Activated T-helper 2 cell treated with anti-CD3 and anti-CD28 coated beads, Interferon-gamma antibody, Interleukin-2, Interleukin-4, amounts not matched to agents 10 μg/mL and 5 μg/mL and 100 μg/mL, durations not matched to agents 14 hours and 24 hours and 36 hours (primary cell): ENCODE measurements at regions not wholly inside any gene's neighbourhood (a gene's known extent, or its start where the extent isn't known, plus 50 kb on each side); places are given as distances from the start of the nearest gene placed in this dataset.

ENCODE experiments used
- DNase-seq: peaks from one replicate; pipeline ENCODE4 v3.0.0; 2021; ENCODE audit warnings: low spot score
- H3K27ac Mint-ChIP-seq: one replicate; pipeline ENCODE4 v1.8.0; 2021; ENCODE audit warnings: mixed read lengths
- H3K27me3 Mint-ChIP-seq: one replicate; pipeline ENCODE4 v1.8.0; 2021; ENCODE audit warnings: low read depth, mixed read lengths
- H3K36me3 Mint-ChIP-seq: one replicate; pipeline ENCODE4 v1.8.0; 2021; ENCODE audit warnings: low read depth, mixed read lengths
- H3K4me1 Mint-ChIP-seq: one replicate; pipeline ENCODE4 v1.8.0; 2021; ENCODE audit warnings: low read depth, mixed read lengths
- H3K4me3 Mint-ChIP-seq: one replicate; pipeline ENCODE4 v1.8.0; 2021; ENCODE audit warnings: low read depth, mild to moderate bottlenecking, moderate library complexity, mixed read lengths
- H3K9me3 Mint-ChIP-seq: one replicate; pipeline ENCODE4 v1.8.0; 2021; ENCODE audit warnings: mixed read lengths
- intact Hi-C: fragments of 100-400 bp; cut with micrococcal nuclease; formaldehyde crosslinking; loops from one replicate; pipeline ENCODE4 v1.15.1; 2023

DNA sequence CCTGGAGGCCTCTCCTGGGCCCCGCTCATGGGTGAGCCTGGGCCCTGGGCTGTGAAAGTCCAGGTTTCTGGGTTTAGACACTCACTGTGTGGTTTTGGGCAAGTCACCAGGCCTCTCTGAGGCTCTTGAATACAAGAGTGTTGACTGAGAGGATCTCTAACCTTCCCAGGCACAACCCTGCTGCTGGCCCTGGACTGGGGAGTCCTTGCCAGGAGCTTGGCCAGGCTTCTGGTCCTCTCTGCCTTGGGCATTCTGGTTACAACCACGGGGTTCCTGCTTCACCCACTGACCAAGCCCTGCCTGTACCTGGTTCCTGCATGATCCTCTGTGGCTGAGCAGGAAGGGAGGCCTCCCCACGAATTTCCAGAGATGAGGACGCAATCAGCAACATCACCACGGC is 63.6 kb upstream of the COL13A1 start:
- no peak for DNase-seq

DNA sequence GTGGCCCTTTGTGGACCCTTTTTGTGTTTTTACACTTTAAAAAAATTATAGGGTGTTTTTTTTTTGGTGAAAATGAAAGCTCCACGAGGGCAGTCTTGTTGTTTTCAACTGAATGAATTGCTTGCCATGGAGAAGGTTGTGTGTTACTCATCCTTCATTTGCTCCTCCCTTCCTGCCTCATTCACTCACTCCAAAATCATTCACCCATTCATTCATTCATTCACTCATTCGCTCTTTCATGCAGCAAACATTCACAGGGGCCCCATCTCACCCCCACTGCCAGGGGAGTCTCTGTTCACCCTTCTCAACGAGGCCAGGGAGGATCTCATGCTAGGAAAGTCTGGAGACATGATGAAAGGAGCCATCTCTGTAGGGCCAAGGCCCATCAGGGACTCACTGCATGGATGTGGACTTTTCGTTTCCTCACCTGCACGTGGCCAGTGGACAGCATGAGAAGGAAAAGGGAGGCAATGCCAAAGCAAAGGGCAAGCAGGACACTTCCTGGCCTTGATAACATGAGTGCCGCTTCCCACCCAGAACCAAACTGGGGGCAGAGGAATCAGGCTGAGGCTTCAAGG is 62.8 kb upstream of the COL13A1 start:
- no peak for DNase-seq

More for the DNA sequence above, 63.6 kb upstream of the COL13A1 start:
- intact Hi-C loops, result no loop called here
- no peak overlapping the region for H3K27ac Mint-ChIP-seq
- H3K4me1 Mint-ChIP-seq, result peaks cover 20% of the 10 kb centered on the region
- no peak overlapping the region for H3K4me3 Mint-ChIP-seq
- peaks cover 23% of the 10 kb centered on the region for H3K27me3 Mint-ChIP-seq
- H3K9me3 Mint-ChIP-seq, result no peaks in the 10 kb centered on the region
- H3K36me3 Mint-ChIP-seq, result no peaks in the 10 kb centered on the region

DNA sequence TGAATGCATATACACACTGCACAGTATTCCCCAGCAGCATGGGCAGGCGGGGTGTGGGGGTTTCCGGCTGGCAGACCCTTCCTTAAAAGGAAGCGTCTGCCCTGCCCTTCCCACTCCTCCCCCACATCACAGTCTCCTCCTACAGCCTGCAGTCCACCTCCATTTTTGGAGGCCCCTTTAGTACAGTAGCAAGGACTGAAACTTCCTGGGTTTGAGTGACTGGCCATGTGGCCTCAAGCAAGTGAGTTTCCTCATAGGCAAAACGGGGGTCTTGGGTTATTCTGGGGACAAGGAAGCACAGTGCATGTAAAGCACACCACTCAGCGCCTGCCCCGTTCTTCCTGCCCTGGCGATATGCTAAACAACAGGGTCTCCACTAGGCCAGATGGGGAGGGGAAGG is 62.1 kb upstream of the COL13A1 start:
- no peaks in the 10 kb centered on the region for H3K36me3 Mint-ChIP-seq
- H3K27me3 Mint-ChIP-seq, result peaks cover 27% of the 10 kb centered on the region
- no peak overlapping the region for H3K27ac Mint-ChIP-seq
- H3K4me3 Mint-ChIP-seq, result no peak overlapping the region
- no peak for DNase-seq
- no peaks in the 10 kb centered on the region for H3K9me3 Mint-ChIP-seq
- H3K4me1 Mint-ChIP-seq, result peaks cover 12% of the 10 kb centered on the region
- intact Hi-C loops, result no loop called here

More for the DNA sequence above, 62.8 kb upstream of the COL13A1 start:
- Mint-ChIP-seq H3K27ac (no peak overlapping the region), H3K27me3 (peaks cover 24% of the 10 kb centered on the region), H3K9me3 (no peaks in the 10 kb centered on the region), H3K36me3 (no peaks in the 10 kb centered on the region), H3K4me3 (no peak overlapping the region), H3K4me1 (peaks cover 19% of the 10 kb centered on the region)
- intact Hi-C loops, result no loop called here

DNA sequence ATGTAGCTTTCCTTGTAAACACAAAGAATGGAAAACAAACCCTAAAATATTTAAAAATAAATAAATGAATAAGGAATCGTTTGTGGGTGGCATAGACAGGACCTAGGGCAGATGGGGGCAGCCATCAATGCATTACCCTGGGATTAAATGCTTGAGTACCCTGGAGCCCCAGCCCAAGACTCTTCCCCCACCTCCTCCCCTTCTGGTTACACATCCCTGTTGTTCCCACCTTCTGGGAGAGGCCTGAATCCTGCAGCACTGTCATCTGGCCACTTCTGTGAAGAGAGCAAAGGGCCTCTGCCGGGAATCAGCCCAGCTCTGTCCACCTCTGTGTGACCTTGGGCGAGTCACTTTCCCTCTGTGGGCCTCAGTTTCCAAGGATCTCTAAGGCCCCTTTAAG is 61.6 kb upstream of the COL13A1 start:
- intact Hi-C loops, result no loop called here
- H3K9me3 Mint-ChIP-seq, result no peaks in the 10 kb centered on the region
- peaks cover 32% of the 10 kb centered on the region for H3K27me3 Mint-ChIP-seq
- H3K27ac Mint-ChIP-seq, result no peak overlapping the region
- no peak overlapping the region for H3K4me3 Mint-ChIP-seq
- no peak for DNase-seq
- H3K4me1 Mint-ChIP-seq, result peaks cover 8% of the 10 kb centered on the region
- no peaks in the 10 kb centered on the region for H3K36me3 Mint-ChIP-seq

DNA sequence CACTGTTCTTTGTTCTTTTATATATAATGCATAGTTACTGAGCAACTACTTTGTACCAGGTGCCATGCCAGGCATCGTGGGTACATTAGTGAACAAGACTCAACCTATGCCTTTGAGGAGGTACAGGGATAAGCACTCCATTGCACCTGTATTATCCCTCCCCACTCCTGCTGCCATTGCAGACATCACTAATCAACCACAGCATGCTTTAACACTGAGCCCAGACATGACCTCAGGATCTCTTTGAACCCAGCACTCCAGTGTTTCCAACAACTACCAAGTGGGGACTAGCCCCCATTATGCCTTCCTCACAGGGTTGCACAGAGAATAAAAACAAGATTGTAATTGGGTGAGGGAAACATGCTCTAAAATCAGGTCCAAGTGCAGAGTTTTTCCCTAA is 60.5 kb upstream of the COL13A1 start:
- intact Hi-C loops, result no loop called here
- H3K36me3 Mint-ChIP-seq, result no peaks in the 10 kb centered on the region
- no peak overlapping the region for H3K4me3 Mint-ChIP-seq
- peaks cover 39% of the 10 kb centered on the region for H3K27me3 Mint-ChIP-seq
- H3K27ac Mint-ChIP-seq, result no peak overlapping the region
- peaks cover 2% of the 10 kb centered on the region for H3K4me1 Mint-ChIP-seq
- no peaks in the 10 kb centered on the region for H3K9me3 Mint-ChIP-seq
- DNase-seq, result no peak

DNA sequence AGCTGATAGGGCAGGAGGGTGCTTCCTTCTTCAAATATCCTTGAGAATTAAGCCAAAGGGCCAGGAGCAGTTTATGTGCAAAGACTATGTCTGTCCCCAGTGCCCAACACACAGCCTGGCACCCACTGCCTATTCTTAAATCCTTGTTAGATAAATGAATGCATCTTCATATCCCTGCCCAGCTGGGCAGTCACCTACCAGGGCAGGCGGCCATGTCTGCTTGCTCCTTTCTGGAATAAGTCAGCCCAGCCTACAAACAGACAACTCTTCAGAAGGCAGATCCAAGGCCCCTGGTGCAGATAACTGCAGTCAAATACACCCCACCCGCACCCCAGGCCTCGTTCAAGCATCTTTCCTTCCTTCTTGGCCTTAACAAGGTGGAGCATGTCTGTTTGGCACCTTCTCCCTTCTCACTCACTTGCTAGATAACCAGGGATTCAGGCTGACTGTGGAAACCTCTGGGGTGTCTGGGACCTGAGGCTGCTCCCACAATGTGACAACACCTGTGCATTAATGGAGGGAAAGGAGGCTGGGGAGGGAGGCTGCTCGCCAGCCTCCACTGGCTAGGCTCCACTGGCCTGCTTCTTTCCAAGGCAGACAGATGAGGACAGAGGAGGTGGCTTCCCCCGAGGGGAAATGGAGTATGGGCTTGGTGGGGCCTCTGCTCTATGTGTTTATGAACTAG is 59.9 kb upstream of the COL13A1 start:
- Mint-ChIP-seq H3K27me3 (peaks cover 40% of the 10 kb centered on the region), H3K36me3 (no peaks in the 10 kb centered on the region), H3K9me3 (no peaks in the 10 kb centered on the region), H3K27ac (no peak overlapping the region), H3K4me3 (no peak overlapping the region), H3K4me1 (peaks cover 2% of the 10 kb centered on the region)
- no peak for DNase-seq
- intact Hi-C loops, result no loop called here

DNA sequence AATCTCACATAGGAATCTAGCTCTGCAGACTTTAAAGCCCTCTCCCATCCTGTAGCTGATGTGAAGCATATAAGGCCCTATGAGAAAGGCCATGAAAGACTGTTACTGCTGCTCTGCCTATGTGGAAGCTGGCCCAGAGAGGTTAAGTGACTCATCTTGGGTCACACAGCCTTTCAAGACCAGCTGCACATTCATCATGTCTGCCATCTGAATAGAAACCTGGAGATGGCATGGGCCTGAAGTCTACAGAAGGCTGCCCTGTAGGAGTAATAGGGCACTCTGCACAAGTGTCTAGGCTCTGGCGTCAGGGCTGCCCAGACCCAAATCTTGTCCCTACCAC is 59.4 kb upstream of the COL13A1 start:
- Mint-ChIP-seq H3K4me3 (no peak overlapping the region), H3K27ac (no peak overlapping the region), H3K27me3 (peaks cover 41% of the 10 kb centered on the region), H3K4me1 (peaks cover 2% of the 10 kb centered on the region), H3K36me3 (no peaks in the 10 kb centered on the region), H3K9me3 (no peaks in the 10 kb centered on the region)
- DNase-seq, result no peak
- intact Hi-C loops, result no loop called here

DNA sequence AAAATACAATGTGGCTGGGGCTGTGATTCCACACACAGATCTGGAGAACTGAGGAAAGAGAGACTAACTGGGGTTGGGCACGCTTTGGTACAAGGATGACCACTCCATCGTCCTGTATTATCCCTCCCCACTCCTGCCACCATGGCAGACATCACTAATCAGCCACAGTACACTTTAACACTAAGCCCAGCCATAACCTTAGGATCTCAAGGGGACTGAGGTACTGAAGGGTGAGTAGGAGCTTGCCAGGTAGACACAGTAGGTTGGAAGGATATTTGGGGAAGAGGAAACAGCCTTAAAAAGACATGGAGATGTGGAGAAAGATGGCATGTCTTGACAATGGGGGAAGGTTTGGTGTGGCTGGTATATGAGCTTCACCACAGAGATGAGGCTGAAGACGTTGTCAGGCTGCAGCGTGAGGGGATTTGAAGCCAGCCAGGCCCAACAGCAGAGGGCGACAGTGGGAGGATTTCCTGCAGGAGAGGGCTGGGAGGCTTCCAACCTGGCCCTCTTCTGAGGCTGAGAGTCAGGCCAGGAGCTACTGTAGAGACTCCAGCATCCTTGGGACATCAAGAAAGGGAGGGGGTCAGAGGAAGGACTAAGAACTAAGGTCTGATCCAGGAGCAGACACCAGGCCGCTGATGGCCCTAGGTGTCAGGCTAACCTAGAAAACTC is 58.6 kb upstream of the COL13A1 start:
- Mint-ChIP-seq H3K36me3 (no peaks in the 10 kb centered on the region), H3K27me3 (peaks cover 37% of the 10 kb centered on the region), H3K27ac (no peak overlapping the region), H3K9me3 (no peaks in the 10 kb centered on the region), H3K4me3 (no peak overlapping the region), H3K4me1 (peaks cover 2% of the 10 kb centered on the region)
- intact Hi-C loops, result no loop called here
- no peak for DNase-seq

DNA sequence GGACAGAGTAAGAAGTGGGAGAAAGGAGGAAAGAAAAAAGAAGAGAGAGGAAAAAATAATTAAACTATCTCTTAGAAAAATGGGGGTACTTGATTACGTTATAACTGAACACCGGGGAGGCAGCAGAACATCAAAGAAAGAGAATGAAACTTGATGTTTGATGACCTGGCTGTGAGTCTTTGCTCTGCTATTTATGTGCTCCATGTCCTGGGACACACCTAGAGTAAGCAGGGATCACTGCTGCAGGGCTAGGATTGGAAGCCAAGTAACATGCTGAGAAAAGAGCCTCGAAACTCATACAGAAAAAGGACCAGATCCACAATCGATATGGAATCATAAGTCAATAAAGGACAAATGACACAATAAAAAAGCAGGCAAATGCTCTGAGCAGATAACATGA is 56.7 kb upstream of the COL13A1 start:
- Mint-ChIP-seq H3K9me3 (no peaks in the 10 kb centered on the region), H3K27ac (no peak overlapping the region), H3K4me1 (peaks cover 2% of the 10 kb centered on the region), H3K27me3 (peaks cover 41% of the 10 kb centered on the region), H3K36me3 (no peaks in the 10 kb centered on the region), H3K4me3 (no peak overlapping the region)
- no peak for DNase-seq
- intact Hi-C loops, result no loop called here

DNA sequence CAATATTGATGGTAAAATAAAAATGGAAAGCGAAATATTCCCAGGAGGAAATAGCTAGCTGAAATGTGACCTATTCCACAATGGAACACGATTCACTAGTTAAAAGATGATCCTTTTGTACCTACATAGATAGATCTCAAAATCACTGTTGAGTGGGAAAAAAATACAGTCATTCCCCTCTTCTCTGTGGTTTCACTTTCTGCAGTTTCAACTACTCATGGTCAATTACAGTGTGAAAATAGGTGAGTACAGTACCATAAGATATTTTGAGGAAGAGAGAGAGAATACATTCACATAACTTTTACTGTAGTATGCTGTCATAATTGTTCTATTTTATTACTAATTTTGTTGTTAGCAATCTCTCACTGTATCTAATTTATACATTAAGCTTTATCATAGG is 56.0 kb upstream of the COL13A1 start:
- H3K4me3 Mint-ChIP-seq, result no peak overlapping the region
- intact Hi-C loops, result no loop called here
- no peaks in the 10 kb centered on the region for H3K36me3 Mint-ChIP-seq
- no peak for DNase-seq
- H3K27me3 Mint-ChIP-seq, result peaks cover 46% of the 10 kb centered on the region
- H3K9me3 Mint-ChIP-seq, result no peaks in the 10 kb centered on the region
- peaks cover 2% of the 10 kb centered on the region for H3K4me1 Mint-ChIP-seq
- no peak overlapping the region for H3K27ac Mint-ChIP-seq

DNA sequence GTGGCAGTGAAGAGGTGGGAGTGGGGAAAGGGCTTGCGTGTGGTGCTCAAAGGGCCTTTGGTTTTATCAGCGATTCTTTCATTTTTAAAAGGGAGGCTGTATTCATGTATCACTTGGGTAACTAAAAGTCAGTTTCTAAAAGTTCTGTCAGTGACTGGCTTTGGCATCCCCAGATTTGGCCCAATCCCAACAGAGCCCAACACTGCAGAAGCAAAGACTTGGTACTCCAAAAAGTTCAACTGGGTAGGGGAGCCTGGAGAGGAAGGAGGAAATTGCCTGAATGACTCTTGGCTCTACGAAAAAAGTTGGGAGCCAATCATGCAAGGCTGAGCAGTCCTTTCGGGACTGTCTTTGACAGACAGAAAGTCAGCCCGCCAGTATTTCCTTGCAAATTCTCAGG is 54.5 kb upstream of the COL13A1 start:
- H3K36me3 Mint-ChIP-seq, result no peaks in the 10 kb centered on the region
- intact Hi-C loops, result no loop called here
- no peak overlapping the region for H3K27ac Mint-ChIP-seq
- H3K9me3 Mint-ChIP-seq, result no peaks in the 10 kb centered on the region
- peaks cover 47% of the 10 kb centered on the region for H3K27me3 Mint-ChIP-seq
- no peak overlapping the region for H3K4me3 Mint-ChIP-seq
- H3K4me1 Mint-ChIP-seq, result peaks cover 2% of the 10 kb centered on the region
- DNase-seq, result no peak

DNA sequence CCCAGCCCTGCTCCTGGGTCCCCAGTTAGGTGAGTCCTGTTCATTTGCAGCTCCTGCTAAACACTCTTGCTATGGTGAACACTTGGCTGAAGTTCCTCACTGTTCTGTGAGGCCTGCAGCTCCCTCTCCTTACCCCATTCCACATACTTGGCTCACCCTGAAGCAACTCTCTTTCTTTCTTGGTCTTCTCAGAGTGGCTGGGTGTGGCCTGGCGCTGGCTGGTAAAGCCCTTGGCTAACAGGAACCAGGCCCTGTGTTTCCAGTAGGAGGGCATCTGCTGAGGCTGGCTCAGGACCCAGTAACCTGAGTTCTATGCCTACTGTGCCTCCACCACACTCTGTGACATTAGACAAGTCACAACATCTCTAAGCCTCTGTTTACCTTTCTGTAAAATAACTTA is 53.1 kb upstream of the COL13A1 start:
- no peaks in the 10 kb centered on the region for H3K36me3 Mint-ChIP-seq
- no peaks in the 10 kb centered on the region for H3K9me3 Mint-ChIP-seq
- H3K27me3 Mint-ChIP-seq, result peaks cover 44% of the 10 kb centered on the region
- no peak for DNase-seq
- peaks cover 2% of the 10 kb centered on the region for H3K4me1 Mint-ChIP-seq
- no peak overlapping the region for H3K4me3 Mint-ChIP-seq
- no peak overlapping the region for H3K27ac Mint-ChIP-seq
- intact Hi-C loops, result no loop called here

DNA sequence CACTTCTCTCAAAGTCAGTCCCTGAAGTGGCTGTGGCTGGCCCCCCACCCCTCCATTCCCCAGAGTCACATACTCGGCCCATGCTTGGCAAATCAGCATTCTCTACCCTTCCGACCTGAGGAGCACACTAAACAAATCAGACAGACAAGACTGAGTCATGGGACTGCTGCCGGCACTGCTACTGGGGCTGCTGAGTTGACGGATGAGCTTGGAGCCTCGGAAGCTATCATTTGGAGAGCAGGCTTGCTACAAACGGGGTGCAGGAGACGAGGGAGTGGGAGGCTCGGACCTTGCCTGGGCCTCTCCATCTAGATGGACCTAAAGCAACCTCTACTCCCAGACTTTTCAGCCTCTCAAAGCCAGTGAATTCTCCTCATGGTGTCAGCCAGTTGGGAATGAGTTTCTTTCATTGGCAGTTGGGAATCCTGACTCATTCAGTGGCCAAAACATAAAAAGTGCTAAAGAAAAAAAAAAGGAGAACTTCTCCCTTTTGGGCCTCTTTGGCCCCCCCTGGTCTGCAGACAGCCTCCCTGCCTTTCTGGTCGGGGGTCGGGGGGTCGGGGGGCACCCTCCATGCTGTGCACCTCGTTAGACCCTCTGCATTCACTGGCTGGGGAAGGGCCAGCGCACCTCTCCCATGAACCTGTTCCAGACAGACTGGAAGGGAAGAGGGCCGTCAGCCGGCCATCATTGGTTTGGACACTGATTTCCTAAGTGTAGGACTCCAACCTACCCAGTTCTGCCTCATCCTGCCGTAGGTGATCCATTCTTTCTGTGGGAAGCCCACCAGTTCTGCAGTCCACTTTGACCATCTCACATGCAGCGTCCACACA is 52.3 kb upstream of the COL13A1 start:
- H3K36me3 Mint-ChIP-seq, result no peaks in the 10 kb centered on the region
- no peak overlapping the region for H3K4me3 Mint-ChIP-seq
- H3K27ac Mint-ChIP-seq, result no peak overlapping the region
- DNase-seq, result no peak
- H3K9me3 Mint-ChIP-seq, result no peaks in the 10 kb centered on the region
- intact Hi-C loops, result no loop called here
- peaks cover 47% of the 10 kb centered on the region for H3K27me3 Mint-ChIP-seq
- peaks cover 2% of the 10 kb centered on the region for H3K4me1 Mint-ChIP-seq
